Fibroblast of skin of scalp (primary cell): ENCODE measurements at regions not wholly inside any gene's neighbourhood (a gene's known extent, or its start where the extent isn't known, plus 50 kb on each side); places are given as distances from the start of the nearest gene placed in this dataset.
A peak's percentile ranks its signal among the peaks of the same experiment; 100 is the strongest.
"Not testable (repeated sequence)": the region's sequence is repeated elsewhere in the genome, so short reads cannot be mapped to it uniquely, and the experiment has no call there.

Experiments used
- DNase-seq: peaks from one replicate; pipeline ENCODE4 v3.0.0-alpha.2; 2013

DNA sequence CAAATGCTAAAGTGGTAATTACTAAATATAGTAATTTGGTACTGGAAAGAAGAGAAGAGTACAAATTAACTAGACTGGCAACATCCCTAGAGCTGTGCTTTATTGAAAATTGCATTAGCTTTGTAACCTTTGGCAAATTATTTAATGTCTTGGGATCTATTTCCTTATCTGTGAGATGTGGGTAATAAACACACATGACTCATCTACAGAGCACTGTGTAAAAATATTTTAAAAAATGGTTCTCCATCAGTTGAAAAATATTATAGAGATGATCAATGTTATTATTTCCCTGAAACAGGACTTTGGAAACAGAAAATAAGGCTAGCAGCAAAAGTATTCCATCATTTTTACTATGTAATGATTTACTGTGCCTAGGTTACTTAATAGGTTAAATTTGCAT is 1698.8 kb upstream of the CDH9 start:
- DNase-seq: no peak

DNA sequence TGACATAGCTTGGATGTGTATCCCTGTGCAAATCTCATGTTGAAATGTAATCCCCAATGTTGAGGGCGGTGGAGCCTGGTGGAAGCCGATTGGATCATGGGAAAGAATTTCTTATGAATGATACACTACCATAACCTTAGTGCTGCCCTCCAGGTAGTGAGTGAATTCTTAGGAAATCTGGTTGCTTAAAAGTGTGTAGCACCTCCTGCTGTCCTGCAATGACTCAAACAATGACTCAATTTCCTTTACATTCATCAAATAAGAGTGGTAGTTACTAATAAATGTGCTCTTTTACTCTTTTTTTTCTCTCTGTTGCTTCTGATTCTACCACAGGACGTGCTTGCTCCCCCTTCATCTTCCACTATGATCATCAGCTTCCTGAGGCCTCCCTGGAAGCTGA is 1696.0 kb upstream of the CDH9 start:
- DNase-seq: no peak

DNA sequence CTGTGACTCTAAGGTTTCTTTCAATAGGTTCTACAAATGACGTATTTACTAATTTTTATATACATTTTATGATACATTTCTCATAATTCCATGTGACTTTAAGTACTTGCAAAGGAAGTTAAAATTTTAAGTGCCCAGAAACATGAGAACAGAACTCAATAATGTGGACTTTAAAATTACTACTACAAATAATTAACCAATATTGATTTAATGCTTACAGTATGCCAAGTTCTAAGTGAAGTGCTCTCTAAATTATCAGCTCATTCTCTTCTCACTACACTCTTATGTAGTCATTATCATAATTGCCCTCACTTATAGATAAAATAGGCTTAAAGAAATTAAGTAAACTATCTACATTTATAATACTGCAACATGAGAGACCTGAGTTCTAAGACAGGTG is 1690.7 kb upstream of the CDH9 start:
- no peak for DNase-seq

DNA sequence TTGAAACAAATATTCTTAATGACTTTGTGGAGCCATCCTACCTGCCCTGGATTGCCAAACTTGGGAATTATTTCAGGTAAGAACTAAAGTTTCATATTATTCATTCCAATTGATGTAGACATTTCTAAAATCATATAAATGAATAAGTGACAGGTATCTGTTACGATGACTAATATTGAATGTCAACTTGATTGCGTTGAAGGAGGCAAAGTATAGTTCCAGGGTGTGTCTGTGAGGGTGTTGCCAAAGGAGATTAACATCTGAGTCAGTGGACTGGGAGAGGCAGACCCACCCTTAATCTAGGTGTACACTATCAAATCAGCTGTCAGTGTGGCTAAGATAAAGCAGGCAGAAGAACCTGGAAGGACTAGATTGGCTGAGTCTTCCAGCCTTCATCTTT is 1688.4 kb upstream of the CDH9 start:
- DNase-seq: no peak

DNA sequence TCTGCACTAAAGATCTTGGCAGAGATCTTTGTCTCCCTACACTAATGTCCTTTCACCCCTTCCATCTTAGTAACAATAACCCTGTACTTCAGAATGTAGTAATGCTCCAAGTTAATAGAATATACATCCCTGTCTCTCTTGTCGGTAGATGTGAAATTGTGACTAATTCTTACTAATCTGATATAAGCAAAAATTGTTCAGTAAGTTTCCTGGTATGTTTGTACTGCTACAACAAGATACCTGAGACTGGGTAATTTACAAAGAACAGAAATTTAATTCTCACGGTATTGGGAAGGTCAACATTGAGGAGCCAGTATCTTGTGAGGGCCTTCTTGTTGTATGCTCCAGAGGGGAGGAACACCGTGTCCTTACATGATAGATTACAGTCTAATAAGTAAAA is 1686.6 kb upstream of the CDH9 start:
- no peak for DNase-seq

DNA sequence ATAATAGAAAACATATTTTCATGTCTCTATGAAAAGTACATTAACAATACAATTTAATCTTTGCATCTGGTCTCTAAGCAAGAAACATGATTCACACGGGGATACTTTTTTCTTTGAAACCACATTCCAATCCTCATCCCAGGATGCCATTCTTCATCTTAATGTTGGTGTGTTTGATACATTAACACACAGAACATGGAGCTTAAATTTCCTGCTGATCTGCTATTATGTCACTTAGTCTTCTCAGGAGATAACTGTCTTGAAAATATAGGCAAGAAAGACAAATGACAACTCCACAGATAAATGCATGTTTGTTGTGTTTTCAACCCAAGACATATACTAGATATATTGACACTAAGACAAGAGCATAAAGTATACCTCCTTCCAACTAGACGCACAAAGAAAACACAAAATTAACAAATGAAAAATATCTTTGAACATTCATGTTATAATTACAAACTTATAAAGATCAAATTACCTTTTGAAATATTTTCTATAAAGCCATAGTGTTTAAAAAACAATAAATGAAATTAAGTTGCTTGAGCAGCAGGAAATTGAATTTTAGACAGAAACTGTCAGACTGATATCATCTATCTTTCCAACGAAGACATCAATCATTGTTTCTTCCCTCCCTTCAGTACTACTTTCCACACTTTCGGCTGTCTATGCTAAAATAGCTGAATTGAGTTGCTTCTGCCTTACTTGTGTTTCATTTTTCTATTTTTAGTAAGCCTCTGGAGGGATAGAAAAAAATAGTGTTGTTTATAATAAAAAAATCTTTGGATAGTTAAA is 1676.7 kb upstream of the CDH9 start:
- DNase-seq: no peak

DNA sequence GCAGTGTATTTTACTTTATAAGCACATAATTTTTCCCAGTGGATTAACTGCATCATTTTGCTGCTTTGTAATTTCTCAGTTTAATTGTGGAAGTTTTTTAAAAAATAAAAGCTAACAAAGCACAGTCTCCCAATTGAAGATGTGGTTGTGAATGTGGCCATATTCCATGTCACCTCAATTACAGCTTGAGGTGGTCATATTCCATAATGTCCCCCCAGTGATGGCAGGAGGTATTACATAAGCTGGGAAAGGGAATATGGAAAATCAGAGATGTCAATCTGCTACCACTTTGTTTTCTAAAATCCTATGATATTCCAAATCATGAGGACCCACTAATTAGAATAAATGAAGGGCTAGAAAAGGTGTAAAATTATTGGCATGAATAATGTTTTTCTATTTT is 1672.0 kb upstream of the CDH9 start:
- DNase-seq: no peak

DNA sequence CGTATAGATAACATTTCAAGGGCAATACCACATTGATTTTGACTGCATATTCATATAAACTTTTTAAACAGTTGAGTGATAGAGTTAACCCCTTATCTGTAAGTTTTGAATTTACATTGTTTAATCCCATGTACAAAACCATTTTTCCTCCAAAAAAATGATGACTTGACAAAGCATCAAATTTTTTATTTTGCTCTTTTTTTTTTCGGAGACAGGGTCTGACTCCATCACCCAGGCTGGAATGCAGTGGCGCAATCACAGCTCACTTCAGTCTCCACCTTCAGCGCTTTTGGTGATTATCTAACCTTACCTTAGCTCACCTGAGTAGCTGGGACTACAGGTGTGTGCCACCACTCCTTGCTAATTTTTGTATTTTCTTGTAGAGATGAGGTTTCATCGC is 1670.1 kb upstream of the CDH9 start:
- no peak for DNase-seq

DNA sequence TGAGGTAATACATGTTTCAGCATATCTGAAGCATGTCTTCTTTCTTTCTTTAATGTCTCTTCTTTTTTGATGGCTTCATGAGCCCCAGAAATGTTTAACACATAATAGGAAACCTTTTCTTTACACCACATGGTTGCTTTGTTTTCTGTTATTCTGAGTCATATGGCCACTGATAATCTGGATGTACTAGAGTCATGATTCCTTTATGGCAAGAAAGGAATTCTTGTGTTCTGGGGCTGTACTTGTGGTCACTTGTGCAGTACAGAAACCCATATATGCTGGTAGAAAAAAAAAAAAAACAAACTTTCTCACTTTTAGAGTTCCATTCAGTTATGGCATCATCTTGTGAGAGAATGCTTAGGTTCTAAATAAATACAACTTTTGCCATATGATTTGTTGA is 1669.3 kb upstream of the CDH9 start:
- no peak for DNase-seq

DNA sequence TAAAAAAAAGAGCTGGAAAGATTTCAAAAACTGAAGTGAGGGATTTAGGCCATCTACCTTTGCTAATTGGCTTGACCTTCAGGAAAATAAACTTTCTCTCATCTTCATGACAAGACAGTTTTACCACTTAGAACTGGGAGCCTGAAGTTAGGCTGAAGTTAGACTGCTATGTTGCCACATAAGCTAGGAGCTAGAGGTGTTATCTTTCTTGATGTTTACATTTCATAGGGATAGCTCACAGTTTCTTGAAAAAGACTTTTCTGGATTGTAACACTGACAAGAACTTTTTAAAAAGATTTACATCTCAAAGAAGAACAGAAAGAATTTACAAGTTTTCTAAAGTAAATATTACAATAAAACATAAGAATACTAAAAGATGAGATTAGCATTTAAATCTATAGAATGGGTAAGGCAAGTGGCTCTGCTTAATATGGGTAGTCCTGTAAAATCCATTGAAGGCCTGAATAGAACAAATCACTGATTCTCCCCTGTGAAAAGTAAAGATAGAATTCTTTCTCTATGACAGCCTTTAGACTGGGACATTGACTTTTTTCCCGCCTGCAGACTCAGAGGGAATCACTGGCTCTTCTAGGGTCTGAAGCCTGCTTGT is 1665.4 kb upstream of the CDH9 start:
- no peak for DNase-seq

DNA sequence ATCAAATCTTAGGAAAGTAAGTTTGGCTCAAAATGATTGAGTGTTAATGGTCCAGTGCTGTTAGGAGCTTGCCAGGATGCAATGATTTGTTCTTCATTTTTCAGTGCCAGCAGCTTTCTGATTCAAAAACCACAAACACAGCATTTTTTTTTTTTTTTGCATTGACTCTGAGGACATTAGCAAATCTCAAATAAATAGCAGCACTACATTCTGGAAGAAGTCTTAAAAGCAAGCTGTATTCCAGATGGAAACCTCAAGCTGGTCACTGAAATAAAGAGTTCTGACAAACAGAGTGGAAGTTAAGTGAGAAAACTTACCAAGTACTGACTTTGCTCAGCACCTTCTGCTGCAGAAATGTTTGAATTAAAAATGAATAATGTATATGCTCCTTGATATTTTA is 1653.1 kb upstream of the CDH9 start:
- no peak for DNase-seq

DNA sequence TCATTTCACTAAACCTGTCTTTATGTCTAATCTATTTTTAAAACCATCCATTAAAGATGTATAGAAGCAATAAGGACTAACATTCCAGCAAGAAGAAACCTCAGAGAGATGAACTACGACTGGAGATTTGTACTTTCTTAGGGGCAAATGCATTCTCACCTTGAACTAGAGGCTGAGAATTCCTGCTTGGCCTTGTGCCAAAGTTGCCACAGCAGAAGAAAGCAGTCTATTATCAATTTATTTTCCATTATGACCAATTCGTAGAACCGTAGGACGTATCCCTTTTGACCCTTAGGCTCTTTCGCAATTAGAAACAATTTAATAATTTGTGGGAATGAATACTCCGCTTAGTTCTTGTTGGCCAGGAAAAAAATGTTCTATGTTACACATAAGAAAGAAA is 1647.4 kb upstream of the CDH9 start:
- no peak for DNase-seq

DNA sequence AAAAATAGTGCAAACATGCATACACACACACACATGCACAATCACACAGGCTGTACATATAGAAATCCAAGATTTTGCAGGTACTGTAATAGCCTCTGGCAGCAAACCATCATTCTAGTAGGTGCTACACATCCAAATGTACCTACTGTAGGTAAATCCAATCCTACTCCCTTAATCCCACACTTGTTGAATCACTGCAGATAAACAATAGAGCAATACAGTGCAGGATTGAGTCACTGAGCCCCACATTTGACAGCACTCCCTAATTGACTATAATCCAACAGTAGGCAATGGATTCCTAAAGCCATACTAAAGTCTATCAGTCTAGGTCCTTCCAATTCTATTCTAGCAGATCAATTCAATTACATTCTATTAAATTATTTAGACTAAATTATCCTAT is 1640.5 kb upstream of the CDH9 start:
- no peak for DNase-seq

DNA sequence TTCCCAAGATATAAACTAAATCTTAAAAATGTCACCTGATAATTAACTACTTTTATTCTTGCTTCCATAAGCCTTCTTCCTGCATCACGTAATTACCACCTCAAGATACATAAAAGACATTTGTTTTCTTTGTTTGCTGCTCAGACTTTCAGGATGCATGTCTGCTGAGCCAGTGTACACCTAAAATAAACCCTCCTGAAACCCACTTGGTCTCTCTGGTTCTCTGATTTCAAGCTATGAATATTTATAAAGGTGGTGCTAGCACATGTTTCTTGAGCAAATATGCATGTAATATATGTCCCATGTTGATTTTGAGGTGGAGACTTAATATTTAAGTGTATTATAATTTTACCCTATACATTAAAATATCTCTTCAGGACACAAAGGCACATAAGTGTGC is 1627.7 kb upstream of the CDH9 start:
- no peak for DNase-seq

DNA sequence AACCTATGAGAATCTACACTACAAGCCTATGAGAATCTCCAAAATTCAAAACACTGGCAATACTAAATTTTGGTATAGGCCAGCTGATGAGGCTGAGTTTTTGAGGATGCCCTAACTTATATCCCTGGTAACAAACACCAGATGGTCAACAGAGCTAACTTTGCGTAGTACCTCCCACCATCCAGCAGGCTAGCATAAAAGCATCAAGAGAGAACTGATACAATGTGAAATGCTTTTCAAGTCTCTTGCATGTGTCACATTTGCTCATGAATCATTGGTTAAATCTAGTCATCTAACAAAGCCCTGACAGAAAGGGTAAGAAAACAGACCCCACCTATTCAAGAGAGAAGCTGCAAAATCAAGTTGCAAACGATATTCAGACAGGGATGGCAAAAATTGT is 1609.7 kb upstream of the CDH9 start:
- peak; percentile 5 for DNase-seq

DNA sequence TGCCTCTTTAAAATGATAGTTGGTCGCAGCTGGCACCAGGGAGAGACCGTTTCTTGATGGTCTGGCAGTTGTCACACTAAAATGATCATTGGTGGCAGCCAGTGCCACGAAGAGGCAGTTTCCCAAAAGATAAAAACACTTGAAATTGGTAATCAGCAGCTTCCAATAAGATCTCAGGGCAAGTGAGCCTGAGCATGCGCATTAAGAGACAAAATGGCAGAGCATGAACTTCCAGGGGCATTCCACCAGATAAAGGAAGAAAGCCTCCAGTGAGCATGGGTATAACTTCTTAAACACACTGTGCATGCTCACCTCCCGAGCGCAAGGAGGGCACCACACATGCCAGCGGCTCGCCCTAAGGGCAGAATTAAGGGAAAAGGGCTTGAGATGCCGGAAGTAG is 1594.2 kb upstream of the CDH9 start:
- no peak for DNase-seq

DNA sequence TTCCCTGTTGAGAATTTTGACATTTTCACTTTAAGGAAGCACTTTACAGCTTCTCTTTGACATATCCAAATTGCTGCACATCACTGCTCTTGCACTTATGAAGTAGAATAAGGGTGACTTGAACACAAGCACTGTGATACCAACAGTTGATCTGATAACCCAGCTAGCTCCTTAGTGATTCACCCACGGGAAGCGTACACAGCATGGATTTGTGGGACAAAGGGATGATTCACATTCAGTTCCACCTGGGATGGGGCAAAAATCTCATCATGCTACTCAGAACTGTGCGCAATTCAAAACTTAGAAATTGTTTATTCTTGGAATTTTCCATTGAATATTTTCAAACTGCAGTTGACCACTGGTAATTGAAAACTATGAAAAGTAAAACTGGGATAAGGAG is 1565.5 kb upstream of the CDH9 start:
- no peak for DNase-seq

DNA sequence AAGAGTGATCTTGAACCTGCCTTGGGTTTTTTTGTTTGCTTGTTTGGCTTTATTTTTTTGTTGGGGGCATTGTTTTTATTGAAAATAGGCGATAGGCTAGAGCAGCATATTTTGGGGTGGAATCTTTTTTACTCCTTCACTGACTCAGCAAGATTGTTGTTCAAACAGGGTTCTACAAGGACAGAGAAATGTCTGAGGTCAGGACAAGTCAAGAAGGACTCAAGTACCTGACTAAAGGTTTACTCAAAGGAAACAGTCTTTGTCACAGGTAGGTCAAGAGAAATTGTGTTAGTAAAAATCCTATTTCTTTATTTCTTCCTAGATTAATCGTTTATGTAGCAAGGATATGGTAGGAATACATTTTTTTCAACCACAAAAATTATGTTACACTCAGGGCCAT is 1564.0 kb upstream of the CDH9 start:
- no peak for DNase-seq

DNA sequence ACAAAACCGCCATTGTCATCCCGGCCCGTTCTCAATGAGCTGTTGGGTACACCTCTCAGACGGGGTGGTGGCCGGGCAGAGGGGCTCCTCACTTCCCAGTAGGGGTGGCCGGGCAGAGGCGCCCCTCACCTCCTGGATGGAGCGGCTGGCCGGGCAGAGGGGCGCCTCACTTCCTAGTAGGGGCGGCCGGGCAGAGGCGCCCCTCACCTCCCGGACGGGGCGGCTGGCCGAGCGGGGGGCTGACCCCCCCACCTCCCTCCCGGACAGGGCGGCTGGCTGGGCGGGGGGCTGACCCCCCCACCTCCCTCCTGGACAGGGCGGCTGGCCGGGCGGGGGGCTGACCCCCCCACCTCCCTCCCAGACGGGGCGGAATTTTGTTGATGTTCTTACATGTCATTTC is 1558.3 kb upstream of the CDH9 start:
- DNase-seq: not testable (repeated sequence)

DNA sequence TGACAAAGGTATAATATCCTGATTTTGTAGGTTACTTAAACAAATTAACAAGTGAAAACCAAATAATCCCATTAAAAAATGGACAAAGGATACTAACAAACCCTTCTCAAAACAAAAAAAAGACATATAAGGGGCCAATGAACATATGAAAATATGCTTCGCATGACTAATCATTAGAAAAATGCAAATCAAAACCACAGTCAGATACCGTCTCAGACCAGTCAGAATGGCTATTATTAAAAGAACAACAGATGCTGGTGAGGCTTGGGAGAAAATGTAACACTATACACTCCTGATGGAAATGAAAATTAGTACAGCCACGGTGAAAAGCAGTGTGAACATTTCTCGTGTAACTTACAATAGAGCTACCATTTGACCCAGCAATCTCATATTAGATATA is 1542.2 kb upstream of the CDH9 start:
- DNase-seq: peak; percentile 78

DNA sequence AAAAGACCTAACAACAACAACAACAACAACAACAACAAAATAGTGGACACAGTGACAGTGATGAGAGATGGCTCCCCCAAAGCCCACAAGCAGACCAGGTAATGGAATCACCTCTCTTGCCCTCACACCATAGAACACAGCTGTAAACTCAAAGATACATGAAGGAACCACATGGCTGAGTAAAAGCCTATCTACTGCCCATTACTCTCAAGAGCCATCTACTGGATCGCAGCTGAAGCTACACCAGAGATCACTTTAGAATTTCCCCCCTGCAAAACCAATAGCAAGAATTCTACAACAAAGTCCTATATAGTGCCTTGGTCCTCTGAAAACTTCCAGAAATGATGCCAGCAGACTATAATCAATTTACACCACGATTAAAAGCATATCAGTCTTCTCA is 1537.6 kb upstream of the CDH9 start:
- DNase-seq: peak; percentile 6

DNA sequence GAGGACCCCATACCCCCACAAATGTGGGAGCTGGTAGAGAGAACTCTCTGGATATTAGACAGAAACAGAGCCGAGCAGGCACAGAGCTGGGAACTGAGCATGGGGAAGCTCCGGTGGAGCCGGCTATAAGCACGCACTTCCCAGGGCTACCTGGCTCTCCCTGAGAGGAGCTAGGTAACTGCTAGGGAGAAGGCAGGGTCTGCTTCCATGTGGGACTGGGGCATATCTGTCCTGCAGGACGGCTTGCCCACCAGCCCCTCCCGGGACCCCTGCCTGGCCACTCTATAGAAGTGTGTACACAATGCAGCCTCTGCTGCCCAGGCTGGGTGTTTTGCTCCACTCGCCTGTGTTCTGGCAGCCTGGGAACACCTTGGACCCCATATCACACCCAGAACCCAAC is 1537.0 kb upstream of the CDH9 start:
- DNase-seq: no peak

DNA sequence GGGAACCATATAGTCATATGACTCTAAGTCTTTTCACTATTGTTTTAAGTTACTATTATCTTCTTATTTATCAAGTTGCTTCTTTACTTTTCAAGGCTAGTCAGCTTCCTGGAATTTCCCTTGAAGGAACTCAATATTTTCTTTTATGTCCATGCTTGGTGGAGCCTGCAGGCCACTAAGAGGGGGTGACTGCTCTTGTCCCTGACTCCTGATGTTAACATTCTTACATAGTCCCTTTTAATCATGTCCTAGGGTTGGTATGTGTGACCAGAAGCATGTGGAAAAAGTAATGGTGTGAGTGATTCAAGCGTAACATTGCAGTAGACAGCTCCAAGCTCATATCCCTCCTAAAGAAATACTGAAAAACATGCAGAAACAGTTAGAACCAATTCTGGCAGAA is 1536.2 kb upstream of the CDH9 start:
- peak; percentile 2 for DNase-seq

DNA sequence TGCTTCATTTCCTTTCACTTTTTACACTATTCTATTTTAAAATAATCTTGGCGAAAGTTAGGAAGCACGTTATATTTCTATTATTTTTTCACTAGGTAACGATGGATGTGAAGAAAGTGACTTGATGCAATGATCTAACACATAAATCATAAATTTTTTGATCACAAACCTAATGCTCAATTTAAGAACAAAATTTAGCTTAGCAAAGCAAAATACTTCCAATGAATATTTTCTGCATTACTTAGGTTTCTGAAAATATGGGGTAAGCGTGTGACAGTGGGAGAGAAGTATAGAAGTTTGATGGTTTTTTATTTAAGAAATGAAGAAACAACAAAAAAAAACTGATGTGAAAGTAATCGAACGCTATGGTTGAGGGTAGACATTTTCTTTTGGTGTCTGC is 1528.7 kb upstream of the CDH9 start:
- DNase-seq: no peak

DNA sequence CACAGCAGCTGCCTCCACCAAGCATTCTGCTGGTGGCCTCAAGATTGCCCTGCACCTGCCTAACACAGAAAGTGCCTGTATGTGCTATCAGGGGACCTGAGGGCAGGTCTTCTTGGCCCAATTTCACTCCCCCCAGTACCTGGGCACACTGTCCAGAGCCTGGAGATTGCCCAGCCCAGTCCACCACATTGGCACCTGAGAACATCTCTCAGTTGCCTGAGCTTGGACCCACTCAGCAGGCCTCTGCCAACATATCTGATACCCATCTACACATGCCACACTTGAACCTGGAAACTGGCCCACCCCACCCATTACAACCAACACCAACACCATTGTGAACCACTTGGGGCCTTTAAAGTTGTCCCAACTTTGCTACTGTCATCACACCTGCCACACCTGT is 1523.1 kb upstream of the CDH9 start:
- DNase-seq: no peak
